K562 (cell line): ENCODE measurements at regions not wholly inside any gene's neighbourhood (a gene's known extent, or its start where the extent isn't known, plus 50 kb on each side); places are given as distances from the start of the nearest gene placed in this dataset.

Source experiments
- ATAC-seq: fragments of 200-7000 bp; cut with Tn5 transposase; 3 replicates; pipeline ENCODE4 v1.9.1; 2020; ENCODE audit warnings: moderate library complexity
- BruUV-seq: library from RNA; stranded (reverse); fragments of 400-500 nt; replicated peaks from 2 replicates; lab custom pipeline; 2021; lab: Mats Ljungman, UMichigan
- CTCF ChIA-PET: fragments of 300-600 bp; formaldehyde crosslinking; extraction: SDS; loops from one replicate; lab custom pipeline; 2021; ENCODE audit warnings: low intra/inter-chr PET ratio; lab: Yijun Ruan, JAX
- POLR2A ChIA-PET: fragments of 300-600, 350-650 bp; sonication (Branson Sonifier 250); formaldehyde crosslinking; extraction: SDS; loops from one replicate; lab custom pipeline; 2021; ENCODE audit warnings: antibody characterized with exemption, inconsistent platforms; lab: Yijun Ruan, JAX
- DNase-seq, 4 experiments: peaks; one replicate each; pipeline versions ENCODE4 v3.0.0 to v3.0.0-alpha.2; 2011 to 2018; ENCODE audit warnings: low spot score in 3 of 4, mixed read lengths in 3 of 4; ENCODE audit errors: extremely low read depth in 1 of 4
- FAIRE-seq: peaks from 2 replicates; lab custom pipeline; 2011; peaks lifted over from hg19 to GRCh38; lab: Jason Lieb, UNC
- H2AFZ ChIP-seq: 2 replicates; pipeline ENCODE4 v1.6.0; 2011; ENCODE audit warnings: low read depth, low read length, control low read depth, inconsistent platforms
- H3K27ac ChIP-seq: fragments of 200-600 bp; 3 replicates; pipeline ENCODE4 v1.8.0; 2011; ENCODE audit warnings: low read depth, mild to moderate bottlenecking, control low read depth, inconsistent platforms, low read length, moderate library complexity, mixed read lengths; ENCODE audit errors: extremely low read depth
- H3K27me3 ChIP-seq, 2 experiments: fragments of 300-600 bp in 1 of 2; 2 replicates in 1 of 2; 3 replicates in 1 of 2; pipeline versions ENCODE4 v1.6.0 to v1.8.0; 2011; ENCODE audit warnings: inconsistent platforms in 2 of 2, low read length in 2 of 2, mild to moderate bottlenecking in 1 of 2, mixed read lengths in 1 of 2, moderate library complexity in 1 of 2; ENCODE audit not compliant: control insufficient read depth in 2 of 2, insufficient read depth in 2 of 2
- H3K36me3 ChIP-seq: fragments of 300-600 bp; 3 replicates; pipeline ENCODE4 v1.8.0; 2011; ENCODE audit warnings: mild to moderate bottlenecking, low read length, inconsistent platforms; ENCODE audit not compliant: control insufficient read depth, insufficient read depth
- H3K4me1 ChIP-seq, 2 experiments: fragments of 200-600 bp in 1 of 2; replicated peaks in 1 of 2; 2 replicates in 1 of 2; 3 replicates in 1 of 2; pipeline versions ENCODE4 v1.5.1 to v1.8.0; 2011; ENCODE audit warnings: inconsistent platforms in 2 of 2, low read length in 2 of 2, mild to moderate bottlenecking in 1 of 2, mixed read lengths in 1 of 2, moderate library complexity in 1 of 2; ENCODE audit not compliant: control insufficient read depth in 2 of 2, insufficient read depth in 2 of 2
- H3K4me2 ChIP-seq: 2 replicates; pipeline ENCODE4 v1.6.1; 2011; ENCODE audit warnings: low read length, control low read depth, inconsistent platforms, mixed read lengths; ENCODE audit not compliant: insufficient read depth
- H3K4me3 ChIP-seq: fragments of 200-600 bp; sonication (generic), shearing (Covaris generic); 2 replicates; pipeline ENCODE4 v1.5.1; 2016; ENCODE audit warnings: control low read depth, inconsistent platforms
- H3K79me2 ChIP-seq: fragments of 200-600 bp; 3 replicates; pipeline ENCODE4 v1.8.0; 2011; ENCODE audit warnings: low read length, inconsistent platforms; ENCODE audit not compliant: control insufficient read depth, insufficient read depth
- H3K9ac ChIP-seq, 2 experiments: 2 replicates each; pipeline versions ENCODE4 v1.6.0 to v1.6.1; 2011; ENCODE audit warnings: low read depth in 2 of 2, low read length in 2 of 2, control low read depth in 1 of 2, inconsistent platforms in 1 of 2, mild to moderate bottlenecking in 1 of 2, mixed read lengths in 1 of 2; ENCODE audit not compliant: insufficient read depth in 1 of 2
- H3K9me1 ChIP-seq: one replicate; pipeline ENCODE4 v1.6.0; 2011; ENCODE audit warnings: inconsistent platforms, mild to moderate bottlenecking, low read length, moderate library complexity; ENCODE audit not compliant: control insufficient read depth, insufficient read depth
- H3K9me3 ChIP-seq: replicated peaks from 2 replicates; pipeline ENCODE4 v1.5.1; 2011; ENCODE audit warnings: low read depth, low read length, inconsistent platforms; ENCODE audit not compliant: control insufficient read depth, insufficient read depth
- H4K20me1 ChIP-seq: replicated peaks from 2 replicates; pipeline ENCODE4 v1.6.1; 2011; ENCODE audit warnings: low read length, inconsistent platforms, mixed read lengths; ENCODE audit not compliant: control insufficient read depth, insufficient read depth
- ATF1 ChIP-seq, 2 experiments: fragments of 450-650 bp in 1 of 2; IDR thresholded peaks; 2 replicates each; pipeline ENCODE4 v1.6.1; 2016; ENCODE audit warnings: missing compliant biosample characterization in 1 of 2, missing genetic modification characterization in 1 of 2
- DMBX1 ChIP-seq: fragments of 250-450 bp; sonication (Bioruptor Pico); IDR thresholded peaks from 2 replicates; pipeline ENCODE4 v1.8.0; 2022; ENCODE audit warnings: inconsistent platforms, mild to moderate bottlenecking, moderate library complexity, borderline replicate concordance
- ERF ChIP-seq: fragments of 450-650 bp; formaldehyde crosslinking; IDR thresholded peaks from 2 replicates; pipeline ENCODE4 v1.4.0; 2020; ENCODE audit warnings: mild to moderate bottlenecking, mixed read lengths
- FOXK1 ChIP-seq: sonication (generic); formaldehyde crosslinking; IDR thresholded peaks from 2 replicates; pipeline ENCODE4 v1.8.0; 2022; ENCODE audit warnings: missing genetic modification reagents, mild to moderate bottlenecking, borderline replicate concordance
- NFRKB ChIP-seq: fragments of 450-650 bp; IDR thresholded peaks from 2 replicates; pipeline ENCODE4 v1.6.1; 2016; ENCODE audit warnings: low read depth
- NONO ChIP-seq, 2 experiments: fragments of 200-400 bp in 1 of 2; fragments of 450-650 bp in 1 of 2; formaldehyde crosslinking in 1 of 2; IDR thresholded peaks; 2 replicates each; pipeline ENCODE4 v1.6.1; 2017; ENCODE audit warnings: low read depth in 2 of 2, mild to moderate bottlenecking in 2 of 2, moderate library complexity in 2 of 2, low read length in 1 of 2
- NR2C2 ChIP-seq, 2 experiments: fragments of 200-800 bp in 1 of 2; sonication (Bioruptor generic) in 1 of 2; sonication (generic) in 1 of 2; formaldehyde crosslinking in 1 of 2; IDR thresholded peaks; 2 replicates each; pipeline versions ENCODE4 v1.6.1 to v1.8.0; 2016 to 2022; ENCODE audit warnings: mild to moderate bottlenecking in 1 of 2, missing compliant biosample characterization in 1 of 2, missing genetic modification characterization in 1 of 2, missing genetic modification reagents in 1 of 2
- SOX6 ChIP-seq: fragments of 450-650 bp; IDR thresholded peaks from 2 replicates; pipeline ENCODE4 v1.6.1; 2014; ENCODE audit warnings: mild to moderate bottlenecking
- TBP ChIP-seq: optimal IDR thresholded peaks from 2 replicates; pipeline ENCODE3; 2011; ENCODE audit warnings: low read depth, low read length, improper control_type of control experiment
- ZBTB1 ChIP-seq: sonication (generic); formaldehyde crosslinking; IDR thresholded peaks from 2 replicates; pipeline ENCODE4 v1.8.1; 2023; ENCODE audit warnings: missing genetic modification reagents, low read depth, mild to moderate bottlenecking, borderline replicate concordance
- ZNF239 ChIP-seq: fragments of 250-450 bp; sonication (Bioruptor Pico); IDR thresholded peaks from 2 replicates; pipeline ENCODE4 v1.4.0; 2020; ENCODE audit warnings: mild to moderate bottlenecking
- ZNF583 ChIP-seq: fragments of 250-450 bp; sonication (Bioruptor Pico); IDR thresholded peaks from 2 replicates; pipeline ENCODE4 v1.4.0; 2020
- ZNF717 ChIP-seq: fragments of 250-450 bp; sonication (Bioruptor Pico); IDR thresholded peaks from 2 replicates; pipeline ENCODE4 v1.5.0; 2021
- WGBS: fragments of 100-300 bp; shearing (Covaris generic); methylation state at CpG from one replicate; pipeline ENCODE4 v1.1.6; 2016; ENCODE audit warnings: low coverage, mixed read lengths; ENCODE audit not compliant: insufficient coverage; ENCODE audit errors: missing lambda C conversion rate; 5-methylcytosine and 5-hydroxymethylcytosine counted together
- in situ Hi-C: fragments of 300-500 bp; cut with MboI; formaldehyde crosslinking; loops from 4 replicates; pipeline ENCODE4 v1.15.0; 2018; ENCODE audit warnings: inconsistent platforms, mixed read lengths
- intact Hi-C: fragments of 100-400 bp; cut with micrococcal nuclease; formaldehyde crosslinking; loops from 2 replicates; pipeline ENCODE4 v1.14.2; 2022
- TF ChIP-seq, protein P1 (sequence below), 2 experiments: fragments of 450-650 bp in 1 of 2; sonication (generic) in 1 of 2; formaldehyde crosslinking in 1 of 2; IDR thresholded peaks in 1 of 2; conservative IDR thresholded peaks in 1 of 2; 2 replicates each; pipeline versions ENCODE4 v1.6.1 to v1.8.1; 2016 to 2023; ENCODE audit warnings: mild to moderate bottlenecking in 2 of 2, moderate library complexity in 2 of 2, inconsistent platforms in 1 of 2, missing genetic modification reagents in 1 of 2
- TF ChIP-seq, protein P2 (sequence below): fragments of 250-450 bp; sonication (Bioruptor Pico); IDR thresholded peaks from 2 replicates; pipeline ENCODE4 v1.5.0; 2020; ENCODE audit warnings: mild to moderate bottlenecking
- TF ChIP-seq, protein P3 (sequence below), 2 experiments: IDR thresholded peaks; 2 replicates each; pipeline ENCODE4 v1.6.1; 2012; ENCODE audit warnings: improper control_type of control experiment in 2 of 2, low read depth in 2 of 2, low read length in 2 of 2, borderline replicate concordance in 1 of 2

DNA sequence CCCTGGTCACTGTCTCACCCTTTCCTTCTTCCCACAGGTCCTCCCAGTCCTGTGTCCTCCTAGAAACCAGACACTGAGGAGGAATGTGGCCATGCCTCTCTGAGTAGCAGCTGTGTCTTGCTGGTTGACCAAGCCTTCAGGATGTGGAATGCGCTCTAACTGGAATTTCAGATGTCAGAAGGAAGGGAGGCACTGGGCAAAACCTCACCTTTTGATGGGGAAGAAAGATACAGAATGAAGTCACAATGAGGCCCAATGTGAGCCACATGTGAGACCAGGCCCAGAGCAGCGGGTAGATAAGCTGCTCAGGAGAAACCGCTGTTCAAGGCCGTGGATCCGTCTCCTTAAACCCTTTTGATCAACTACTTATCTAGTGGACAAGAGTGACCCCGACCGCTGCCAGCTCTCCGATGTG lies 54.8 kb upstream of the ECHDC3 start (continued):
- TF ChIP-seq NONO (IDR thresholded peaks at IDR 0.05; ENCODE audit: low read depth in 2 of 2, low read length in 1 of 2) (no peak), NR2C2 (CRISPR knock-in tag; IDR thresholded peaks at IDR 0.05) (no peak), NR2C2 (tag; IDR thresholded peaks at IDR 0.05) (no peak; the same call in 1 of the 2 replicates), ZNF717 (CRISPR knock-in tag) (no peak), NFRKB (0 out of 2 replicates have a peak, but pooled peaks have one; percentile 21), TBP (peak; percentile 21), FOXK1 (no peak)

DNA sequence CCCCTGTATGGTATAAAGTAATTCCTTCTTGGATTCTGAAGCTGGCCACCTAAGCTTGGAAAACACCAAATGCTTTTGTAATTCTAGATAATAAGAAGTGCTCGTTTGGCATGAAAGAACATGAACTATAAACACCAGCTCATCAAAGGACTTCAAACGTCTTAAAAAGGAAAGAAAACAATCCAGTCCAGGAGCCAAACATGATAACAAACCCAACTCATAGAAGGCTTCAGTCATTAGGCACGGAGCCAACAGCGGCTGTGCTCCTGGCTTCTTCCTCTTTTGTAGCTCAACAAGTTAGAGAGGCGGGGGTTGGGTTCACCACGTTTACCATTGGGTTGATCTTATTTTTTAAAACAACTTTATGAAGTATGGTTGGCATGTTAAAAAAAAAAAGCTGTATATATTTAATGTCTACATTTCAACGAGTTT lies 56.4 kb upstream of the ECHDC3 start:
- peak; percentile 78 for ATAC-seq
- Histone ChIP-seq H3K36me3 (no peaks in the 10 kb centered on the region), H3K4me2 (no peak overlapping the region; the same call in 1 of the 2 replicates), H3K4me3 (no peak overlapping the region), H3K79me2 (no peaks in the 10 kb centered on the region), H3K4me1 (peaks cover 42 to 44% of the 10 kb centered on the region in 2 experiments), H3K9me3 (no peaks in the 10 kb centered on the region), H2AFZ (0 out of 2 replicates have a peak overlapping the region, but pooled peaks have one; percentile 40), H3K27ac (peak overlapping the region; percentile 72; the same call in 1 of the 3 replicates), H4K20me1 (no peaks in the 10 kb centered on the region), H3K9me1 (no peaks in the 10 kb centered on the region), H3K9ac (no peak overlapping the region), H3K27me3 (peaks cover 0 to 3% of the 10 kb centered on the region in 2 experiments; a peak in 1 of 5 replicates)
- in situ Hi-C loops = no loop called here
- peak; percentile 94 for FAIRE-seq
- DNase-seq = peak; percentile 65 to 97 (median 78)
- POLR2A ChIA-PET = interaction anchor here (0.6 to 1.6 kb wide), 7 partner anchors 11 to 343 kb away, joined by 3 to 8 read pairs (median 4); partner anchors contain the start of gene USP6NL
- intact Hi-C loops = loop anchor here (2.0 kb wide), 1 partner anchor 73 kb away; no protein-coding TSS in a partner anchor
- 1% methylated on average over 7 of the region's 7 CpGs for WGBS
- BruUV-seq = no TSS peak
- CTCF ChIA-PET = no interaction called here
- TF ChIP-seq ERF (CRISPR knock-in tag) (no peak), ATF1 (CRISPR knock-in tag; IDR thresholded peaks at IDR 0.05) (no peak), ATF1 (tag; IDR thresholded peaks at IDR 0.05) (0 out of 2 replicates have a peak, but pooled peaks have one; percentile 5), ZBTB1 (CRISPR knock-in tag) (no peak), ZNF239 (CRISPR knock-in tag) (no peak), ZNF583 (CRISPR knock-in tag) (no peak), SOX6 (peak; percentile 91), DMBX1 (no peak)
- TF ChIP-seq, protein P1, sequence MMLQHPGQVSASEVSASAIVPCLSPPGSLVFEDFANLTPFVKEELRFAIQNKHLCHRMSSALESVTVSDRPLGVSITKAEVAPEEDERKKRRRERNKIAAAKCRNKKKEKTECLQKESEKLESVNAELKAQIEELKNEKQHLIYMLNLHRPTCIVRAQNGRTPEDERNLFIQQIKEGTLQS (IDR thresholded peaks at IDR 0.05) = no peak
- TF ChIP-seq, protein P1 (CRISPR knock-in tag; conservative IDR thresholded peaks at IDR 0.05) = no peak
- TF ChIP-seq, protein P2, sequence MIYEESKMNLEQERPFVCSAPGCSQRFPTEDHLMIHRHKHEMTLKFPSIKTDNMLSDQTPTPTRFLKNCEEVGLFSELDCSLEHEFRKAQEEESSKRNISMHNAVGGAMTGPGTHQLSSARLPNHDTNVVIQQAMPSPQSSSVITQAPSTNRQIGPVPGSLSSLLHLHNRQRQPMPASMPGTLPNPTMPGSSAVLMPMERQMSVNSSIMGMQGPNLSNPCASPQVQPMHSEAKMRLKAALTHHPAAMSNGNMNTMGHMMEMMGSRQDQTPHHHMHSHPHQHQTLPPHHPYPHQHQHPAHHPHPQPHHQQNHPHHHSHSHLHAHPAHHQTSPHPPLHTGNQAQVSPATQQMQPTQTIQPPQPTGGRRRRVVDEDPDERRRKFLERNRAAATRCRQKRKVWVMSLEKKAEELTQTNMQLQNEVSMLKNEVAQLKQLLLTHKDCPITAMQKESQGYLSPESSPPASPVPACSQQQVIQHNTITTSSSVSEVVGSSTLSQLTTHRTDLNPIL = no peak
- TF ChIP-seq, protein P3, sequence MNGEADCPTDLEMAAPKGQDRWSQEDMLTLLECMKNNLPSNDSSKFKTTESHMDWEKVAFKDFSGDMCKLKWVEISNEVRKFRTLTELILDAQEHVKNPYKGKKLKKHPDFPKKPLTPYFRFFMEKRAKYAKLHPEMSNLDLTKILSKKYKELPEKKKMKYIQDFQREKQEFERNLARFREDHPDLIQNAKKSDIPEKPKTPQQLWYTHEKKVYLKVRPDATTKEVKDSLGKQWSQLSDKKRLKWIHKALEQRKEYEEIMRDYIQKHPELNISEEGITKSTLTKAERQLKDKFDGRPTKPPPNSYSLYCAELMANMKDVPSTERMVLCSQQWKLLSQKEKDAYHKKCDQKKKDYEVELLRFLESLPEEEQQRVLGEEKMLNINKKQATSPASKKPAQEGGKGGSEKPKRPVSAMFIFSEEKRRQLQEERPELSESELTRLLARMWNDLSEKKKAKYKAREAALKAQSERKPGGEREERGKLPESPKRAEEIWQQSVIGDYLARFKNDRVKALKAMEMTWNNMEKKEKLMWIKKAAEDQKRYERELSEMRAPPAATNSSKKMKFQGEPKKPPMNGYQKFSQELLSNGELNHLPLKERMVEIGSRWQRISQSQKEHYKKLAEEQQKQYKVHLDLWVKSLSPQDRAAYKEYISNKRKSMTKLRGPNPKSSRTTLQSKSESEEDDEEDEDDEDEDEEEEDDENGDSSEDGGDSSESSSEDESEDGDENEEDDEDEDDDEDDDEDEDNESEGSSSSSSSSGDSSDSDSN (IDR thresholded peaks at IDR 0.05; ENCODE audit: borderline replicate concordance in 1 of 2, low read depth in 2 of 2, low read length in 2 of 2) = no peak
